A673 (cell line): ENCODE measurements at regions not wholly inside any gene's neighbourhood (a gene's known extent, or its start where the extent isn't known, plus 50 kb on each side); places are given as distances from the start of the nearest gene placed in this dataset.

Experiments
- CTCF ChIP-seq: fragments of 300-800, 200-600 bp; sonication (generic); conservative IDR thresholded peaks from 2 replicates; pipeline ENCODE4 v1.5.1; 2017; ENCODE audit warnings: low read depth, mild to moderate bottlenecking, antibody characterized with exemption, low read length, moderate library complexity, mixed read lengths
- EZH2 ChIP-seq: fragments of 200-600 bp; sonication (generic); IDR thresholded peaks from 2 replicates; pipeline ENCODE4 v1.6.1; 2017; ENCODE audit warnings: borderline replicate concordance, low read depth, mild to moderate bottlenecking, mixed read lengths, antibody characterized with exemption, low read length; ENCODE audit not compliant: poor library complexity, severe bottlenecking

- TF ChIP-seq EZH2 (no peak), CTCF (no peak)
Measured at GRCh38 chr16:63737633-63738032, 1384.2 kb downstream of the CDH11 start.
